ENCODE measurements at regions not wholly inside any gene's neighbourhood (a gene's known extent, or its start where the extent isn't known, plus 50 kb on each side); places are given as distances from the start of the nearest gene placed in this dataset.

- no peak overlapping the region for H2BK120ac ChIP-seq (ENCODE audit: low read depth, low read length, poor library complexity, severe bottlenecking)
- H3K27me3 ChIP-seq (ENCODE audit: insufficient read depth, low read length): no peaks in the 10 kb centered on the region
- H3K79me2 ChIP-seq (ENCODE audit: insufficient read depth, low read length): no peaks in the 10 kb centered on the region
- Mint-ChIP-seq H3K4me3 (no peak overlapping the region), H3K27me3 (ENCODE audit: low read depth) (peaks cover 3% of the 10 kb centered on the region; the same call in 1 of the 2 replicates), H3K36me3 (ENCODE audit: insufficient read depth in 1 of 3, low read depth in 3 of 3) (no peaks in the 10 kb centered on the region), H3K9me3 (no peaks in the 10 kb centered on the region), H3K27ac (no peak overlapping the region; a peak in 1 of 7 replicates), H3K4me1 (peaks cover 0 to 3% of the 10 kb centered on the region in 2 experiments; a peak in 1 of 4 replicates)
- H4K5ac ChIP-seq (ENCODE audit: insufficient read length, low read depth, low read length): no peak overlapping the region
- H3T11ph ChIP-seq (ENCODE audit: low read length): no peak overlapping the region
- H3K79me1 ChIP-seq (ENCODE audit: insufficient read depth, low read depth, low read length, poor library complexity, severe bottlenecking): no peaks in the 10 kb centered on the region
- H3K4me2 ChIP-seq (ENCODE audit: insufficient read depth, insufficient read length, low read length): no peak overlapping the region
- H3K23me2 ChIP-seq (ENCODE audit: insufficient read length, low read depth, low read length, poor library complexity, severe bottlenecking): no peaks in the 10 kb centered on the region
- H4K20me1 ChIP-seq (ENCODE audit: control insufficient read depth, insufficient read depth, insufficient read length): no peaks in the 10 kb centered on the region
- no peak overlapping the region for H3K14ac ChIP-seq (ENCODE audit: insufficient read depth, low read length)
- no peak overlapping the region for H2BK12ac ChIP-seq (ENCODE audit: insufficient read length, low read depth, low read length)
- no peak overlapping the region for H2BK20ac ChIP-seq (ENCODE audit: low read depth, low read length, poor library complexity, severe bottlenecking)
- H4K8ac ChIP-seq (replicated peaks; ENCODE audit: insufficient read length, low read depth, low read length): no peak overlapping the region
- no peak overlapping the region for H3K18ac ChIP-seq (ENCODE audit: insufficient read length, low read depth, low read length)
- no peak overlapping the region for H3K23ac ChIP-seq (ENCODE audit: insufficient read length, low read depth, low read length)
- no peak for TF ChIP-seq CTCF (conservative IDR thresholded peaks at IDR 0.05)
- no peak overlapping the region for H3K56ac ChIP-seq (ENCODE audit: insufficient read length, low read depth, low read length)
- no peak for DNase-seq
- H3K4ac ChIP-seq (ENCODE audit: low read depth, low read length): no peak overlapping the region
- no CpG with 5 or more reads among the region's 1 CpG for WGBS (ENCODE audit: extremely low coverage, insufficient read length, low lambda C conversion rate)
- no peak overlapping the region for H2BK5ac ChIP-seq (ENCODE audit: insufficient read length, low read length)
- no peak overlapping the region for H3K27ac ChIP-seq (ENCODE audit: insufficient read length, low read depth, low read length)
- H3K4me1 ChIP-seq (ENCODE audit: insufficient read depth, low read length): no peaks in the 10 kb centered on the region
- no peak overlapping the region for H2AK5ac ChIP-seq (ENCODE audit: insufficient read length, low read length)
- no peak overlapping the region for H4K91ac ChIP-seq (ENCODE audit: insufficient read length, low read depth, low read length)
- no peak overlapping the region for H2AFZ ChIP-seq (ENCODE audit: low read length)
- H3K9me3 ChIP-seq (ENCODE audit: control insufficient read depth, low read depth, low read length): no peaks in the 10 kb centered on the region
- H2BK15ac ChIP-seq (ENCODE audit: low read depth, low read length): no peak overlapping the region
- no peak overlapping the region for H3K9ac ChIP-seq (ENCODE audit: extremely low read depth, insufficient read length, low read length)
Measured at GRCh38 chr21:35351434-35351833, 302.3 kb upstream of the RUNX1 start.

Data from H9 (cell line).